ENCODE measurements at regions not wholly inside any gene's neighbourhood (a gene's known extent, or its start where the extent isn't known, plus 50 kb on each side); places are given as distances from the start of the nearest gene placed in this dataset.

DNA sequence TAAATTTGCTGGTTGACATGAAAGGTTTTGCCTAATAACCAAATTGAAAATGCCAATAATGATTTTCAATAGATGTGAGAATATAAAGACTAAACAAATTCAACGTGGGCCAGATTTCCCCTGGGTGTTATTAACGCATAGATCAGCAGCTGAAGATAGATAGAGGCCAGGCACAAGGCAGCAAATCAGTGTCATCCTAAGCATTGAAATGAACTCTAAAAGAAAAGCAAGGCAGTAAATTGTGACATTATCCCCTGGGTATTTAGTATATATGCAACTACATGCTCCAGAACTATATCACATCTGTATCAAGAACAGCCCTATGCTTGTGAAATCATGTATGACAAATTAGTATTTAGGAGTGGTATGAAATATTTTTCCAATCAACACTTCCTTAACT lies 167.1 kb upstream of the EPHA3 start:
- TF ChIP-seq FOXA1 (IDR thresholded peaks at IDR 0.05): no peak
- no peak for TF ChIP-seq ARNT (IDR thresholded peaks at IDR 0.05)
- TF ChIP-seq, protein P1, sequence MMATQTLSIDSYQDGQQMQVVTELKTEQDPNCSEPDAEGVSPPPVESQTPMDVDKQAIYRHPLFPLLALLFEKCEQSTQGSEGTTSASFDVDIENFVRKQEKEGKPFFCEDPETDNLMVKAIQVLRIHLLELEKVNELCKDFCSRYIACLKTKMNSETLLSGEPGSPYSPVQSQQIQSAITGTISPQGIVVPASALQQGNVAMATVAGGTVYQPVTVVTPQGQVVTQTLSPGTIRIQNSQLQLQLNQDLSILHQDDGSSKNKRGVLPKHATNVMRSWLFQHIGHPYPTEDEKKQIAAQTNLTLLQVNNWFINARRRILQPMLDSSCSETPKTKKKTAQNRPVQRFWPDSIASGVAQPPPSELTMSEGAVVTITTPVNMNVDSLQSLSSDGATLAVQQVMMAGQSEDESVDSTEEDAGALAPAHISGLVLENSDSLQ (IDR thresholded peaks at IDR 0.05): no peak
- no peak for TF ChIP-seq BHLHE40 (IDR thresholded peaks at IDR 0.05; ENCODE audit: borderline replicate concordance)
- POLR2A ChIA-PET: no interaction called here
- CTCF ChIA-PET: no interaction called here
- no peak for DNase-seq (ENCODE audit: extremely low spot score)

GRCh38 chr3:88947013-88947412 lies 160.4 kb upstream of the EPHA3 start:
- ChIA-PET POLR2A (no interaction called here), CTCF (no interaction called here)
- DNase-seq (ENCODE audit: extremely low spot score): no peak
- TF ChIP-seq HDGF (IDR thresholded peaks at IDR 0.05; ENCODE audit: borderline replicate concordance) (no peak), CTBP1 (IDR thresholded peaks at IDR 0.05; ENCODE audit: borderline replicate concordance) (no peak), FOXM1 (IDR thresholded peaks at IDR 0.05; ENCODE audit: borderline replicate concordance) (no peak), ELF4 (IDR thresholded peaks at IDR 0.05) (no peak)

GRCh38 chr3:88954853-88955252 lies 152.6 kb upstream of the EPHA3 start:
- TF ChIP-seq ARNT (IDR thresholded peaks at IDR 0.05) (no peak), LEF1 (IDR thresholded peaks at IDR 0.05; ENCODE audit: borderline replicate concordance) (no peak), NFRKB (IDR thresholded peaks at IDR 0.05) (no peak), HDGF (IDR thresholded peaks at IDR 0.05; ENCODE audit: borderline replicate concordance) (no peak), CTBP1 (IDR thresholded peaks at IDR 0.05; ENCODE audit: borderline replicate concordance) (no peak), FOXM1 (IDR thresholded peaks at IDR 0.05; ENCODE audit: borderline replicate concordance) (no peak), L3MBTL2 (conservative IDR thresholded peaks at IDR 0.05) (no peak), ELF4 (IDR thresholded peaks at IDR 0.05) (no peak), BHLHE40 (IDR thresholded peaks at IDR 0.05; ENCODE audit: borderline replicate concordance) (no peak), FOXK2 (IDR thresholded peaks at IDR 0.05) (no peak), SP1 (IDR thresholded peaks at IDR 0.05) (no peak), ZNF384 (IDR thresholded peaks at IDR 0.05) (no peak), TARDBP (IDR thresholded peaks at IDR 0.05) (no peak), SUZ12 (IDR thresholded peaks at IDR 0.05) (no peak), FOXA1 (IDR thresholded peaks at IDR 0.05) (no peak)
- TF ChIP-seq, protein P1 (IDR thresholded peaks at IDR 0.05): no peak
- DNase-seq (ENCODE audit: extremely low spot score): no peak
- CTCF ChIA-PET: no interaction called here
- POLR2A ChIA-PET: no interaction called here

- no peak for DNase-seq (ENCODE audit: extremely low spot score)
- ChIA-PET CTCF (no interaction called here), POLR2A (no interaction called here)
- TF ChIP-seq ARNT (IDR thresholded peaks at IDR 0.05) (no peak), NFRKB (IDR thresholded peaks at IDR 0.05) (no peak), FOXM1 (IDR thresholded peaks at IDR 0.05; ENCODE audit: borderline replicate concordance) (no peak), L3MBTL2 (conservative IDR thresholded peaks at IDR 0.05) (no peak), SUZ12 (IDR thresholded peaks at IDR 0.05) (no peak), TARDBP (IDR thresholded peaks at IDR 0.05) (no peak), HDGF (IDR thresholded peaks at IDR 0.05; ENCODE audit: borderline replicate concordance) (no peak), ELF4 (IDR thresholded peaks at IDR 0.05) (no peak), SP1 (IDR thresholded peaks at IDR 0.05) (no peak), ZNF384 (IDR thresholded peaks at IDR 0.05) (no peak), FOXA1 (IDR thresholded peaks at IDR 0.05) (no peak), LEF1 (IDR thresholded peaks at IDR 0.05; ENCODE audit: borderline replicate concordance) (no peak), FOXK2 (IDR thresholded peaks at IDR 0.05) (no peak), BHLHE40 (IDR thresholded peaks at IDR 0.05; ENCODE audit: borderline replicate concordance) (no peak), CTBP1 (IDR thresholded peaks at IDR 0.05; ENCODE audit: borderline replicate concordance) (no peak)
- TF ChIP-seq, protein P1 (IDR thresholded peaks at IDR 0.05): no peak
Observed at GRCh38 chr3:88955274-88955673, 152.1 kb upstream of the EPHA3 start.

DNA sequence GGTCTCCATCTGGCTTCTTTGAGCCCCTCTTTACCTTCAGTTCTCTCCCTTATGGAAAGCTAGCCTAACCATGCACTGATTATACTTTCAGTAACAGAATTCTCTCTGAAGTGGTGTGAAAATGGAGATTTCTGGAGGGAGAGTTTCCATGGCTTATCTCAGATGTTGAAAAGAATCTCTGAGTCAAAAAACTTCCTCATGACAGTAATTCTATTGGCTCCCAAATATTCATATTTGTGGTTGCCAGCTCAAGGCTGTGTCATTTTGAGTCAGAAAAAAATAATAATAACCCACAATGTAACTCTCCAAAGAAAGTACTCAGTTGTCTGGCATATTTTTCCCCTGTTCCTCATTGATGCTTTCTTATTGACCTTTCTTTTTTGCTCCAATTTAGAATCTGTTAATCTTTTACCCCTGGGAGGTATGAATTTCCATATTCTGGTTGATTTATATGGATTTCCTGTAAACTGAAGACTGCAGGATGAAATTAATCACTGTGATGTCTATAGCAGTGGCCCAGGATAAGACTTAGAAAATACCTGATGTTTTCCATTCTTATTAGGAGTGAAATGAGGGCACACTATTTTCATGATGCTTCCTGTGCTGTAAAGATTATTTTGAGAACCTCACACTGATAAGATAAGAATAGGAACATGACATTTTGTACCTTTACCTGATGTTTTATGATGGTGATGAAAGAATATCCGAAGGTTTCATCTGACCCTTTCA lies 149.5 kb upstream of the EPHA3 start:
- TF ChIP-seq TARDBP (IDR thresholded peaks at IDR 0.05): no peak
- TF ChIP-seq L3MBTL2 (conservative IDR thresholded peaks at IDR 0.05): no peak
- no peak for TF ChIP-seq BHLHE40 (IDR thresholded peaks at IDR 0.05; ENCODE audit: borderline replicate concordance)
- TF ChIP-seq ELF4 (IDR thresholded peaks at IDR 0.05): no peak
- no peak for TF ChIP-seq FOXA1 (IDR thresholded peaks at IDR 0.05)
- TF ChIP-seq LEF1 (IDR thresholded peaks at IDR 0.05; ENCODE audit: borderline replicate concordance): no peak
- no peak for TF ChIP-seq ARNT (IDR thresholded peaks at IDR 0.05)
- TF ChIP-seq FOXK2 (IDR thresholded peaks at IDR 0.05): no peak
- CTCF ChIA-PET: no interaction called here
- POLR2A ChIA-PET: no interaction called here
- no peak for DNase-seq (ENCODE audit: extremely low spot score)

DNA sequence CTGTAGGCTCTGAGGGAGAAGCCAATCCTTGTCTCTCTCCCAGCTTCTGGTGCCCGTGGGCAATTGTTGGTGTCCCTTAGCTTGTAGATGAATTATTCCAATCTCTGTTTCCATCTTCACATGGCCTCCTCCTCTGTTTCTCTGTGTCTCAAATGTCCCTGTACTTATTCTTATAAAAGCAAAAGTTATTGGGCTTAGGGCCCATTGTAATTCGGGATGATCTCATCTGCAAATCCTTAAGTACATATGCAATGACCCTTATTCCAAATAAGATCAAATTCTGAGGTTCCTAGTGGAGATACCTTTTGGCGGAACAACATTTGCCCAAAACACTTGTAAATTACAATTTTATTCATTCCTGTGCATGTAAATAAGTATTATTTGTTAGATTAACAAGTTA lies 147.4 kb upstream of the EPHA3 start:
- CTCF ChIA-PET: no interaction called here
- TF ChIP-seq SP1 (IDR thresholded peaks at IDR 0.05) (no peak), LEF1 (IDR thresholded peaks at IDR 0.05; ENCODE audit: borderline replicate concordance) (no peak), FOXA1 (IDR thresholded peaks at IDR 0.05) (no peak), CTBP1 (IDR thresholded peaks at IDR 0.05; ENCODE audit: borderline replicate concordance) (no peak), BHLHE40 (IDR thresholded peaks at IDR 0.05; ENCODE audit: borderline replicate concordance) (no peak), ARNT (IDR thresholded peaks at IDR 0.05) (no peak), TARDBP (IDR thresholded peaks at IDR 0.05) (no peak), NFRKB (IDR thresholded peaks at IDR 0.05) (no peak), ZNF384 (IDR thresholded peaks at IDR 0.05) (no peak), FOXM1 (IDR thresholded peaks at IDR 0.05; ENCODE audit: borderline replicate concordance) (no peak), SUZ12 (IDR thresholded peaks at IDR 0.05) (no peak)
- TF ChIP-seq, protein P1 (IDR thresholded peaks at IDR 0.05): no peak
- no peak for DNase-seq (ENCODE audit: extremely low spot score)
- POLR2A ChIA-PET: no interaction called here

All from HEK293T (cell line).